H9 (cell line): ENCODE measurements at regions not wholly inside any gene's neighbourhood (a gene's known extent, or its start where the extent isn't known, plus 50 kb on each side); places are given as distances from the start of the nearest gene placed in this dataset.

Experiments used
- DNase-seq: peaks from one replicate; pipeline ENCODE4 v3.0.0-alpha.2; 2017
- H2AFZ ChIP-seq: one replicate; pipeline ENCODE4 v1.6.1; 2013; ENCODE audit warnings: mild to moderate bottlenecking, low read length, control low read depth, moderate library complexity
- H2AK5ac ChIP-seq: 2 replicates; pipeline ENCODE4 v1.6.1; 2013; ENCODE audit warnings: low read length, control low read depth, mixed read lengths; ENCODE audit not compliant: insufficient read length
- H2BK120ac ChIP-seq: one replicate; pipeline ENCODE4 v1.6.1; 2013; ENCODE audit warnings: low read depth, mild to moderate bottlenecking, low read length, control low read depth, inconsistent platforms; ENCODE audit not compliant: poor library complexity, severe bottlenecking
- H2BK12ac ChIP-seq: 2 replicates; pipeline ENCODE4 v1.6.1; 2013; ENCODE audit warnings: low read length, control low read depth, mixed read lengths, low read depth; ENCODE audit not compliant: insufficient read length
- H2BK15ac ChIP-seq: 2 replicates; pipeline ENCODE4 v1.6.1; 2013; ENCODE audit warnings: low read depth, low read length, control low read depth
- H2BK20ac ChIP-seq: one replicate; pipeline ENCODE4 v1.6.1; 2013; ENCODE audit warnings: low read depth, mild to moderate bottlenecking, low read length, control low read depth, inconsistent platforms; ENCODE audit not compliant: poor library complexity, severe bottlenecking
- H2BK5ac ChIP-seq: 2 replicates; pipeline ENCODE4 v1.6.1; 2013; ENCODE audit warnings: low read length, control low read depth, mixed read lengths; ENCODE audit not compliant: insufficient read length
- H3K14ac ChIP-seq: 2 replicates; pipeline ENCODE4 v1.6.1; 2013; ENCODE audit warnings: low read length, control low read depth; ENCODE audit not compliant: insufficient read depth
- H3K18ac ChIP-seq: 2 replicates; pipeline ENCODE4 v1.6.1; 2013; ENCODE audit warnings: low read depth, mild to moderate bottlenecking, mixed read lengths, low read length, control low read depth; ENCODE audit not compliant: insufficient read length
- H3K23ac ChIP-seq: 2 replicates; pipeline ENCODE4 v1.6.1; 2013; ENCODE audit warnings: low read length, control low read depth, mixed read lengths, low read depth; ENCODE audit not compliant: insufficient read length
- H3K23me2 ChIP-seq: 2 replicates; pipeline ENCODE4 v1.6.1; 2013; ENCODE audit warnings: low read depth, mild to moderate bottlenecking, mixed read lengths, low read length, control low read depth; ENCODE audit not compliant: insufficient read length, poor library complexity, severe bottlenecking
- H3K27ac ChIP-seq: 2 replicates; pipeline ENCODE4 v1.5.1; 2013; ENCODE audit warnings: low read length, control low read depth, mixed read lengths, low read depth; ENCODE audit not compliant: insufficient read length
- H3K27me3 ChIP-seq: 2 replicates; pipeline ENCODE4 v1.6.1; 2013; ENCODE audit warnings: low read length, control low read depth, inconsistent platforms; ENCODE audit not compliant: insufficient read depth
- H3K4ac ChIP-seq: 2 replicates; pipeline ENCODE4 v1.6.1; 2013; ENCODE audit warnings: low read depth, mild to moderate bottlenecking, control low read depth, inconsistent platforms, low read length, moderate library complexity
- H3K4me1 ChIP-seq: 2 replicates; pipeline ENCODE4 v1.6.1; 2013; ENCODE audit warnings: low read length, control low read depth, inconsistent platforms; ENCODE audit not compliant: insufficient read depth
- H3K4me2 ChIP-seq: 2 replicates; pipeline ENCODE4 v1.6.1; 2013; ENCODE audit warnings: low read length, control low read depth, mixed read lengths; ENCODE audit not compliant: insufficient read length, insufficient read depth
- H3K56ac ChIP-seq: 2 replicates; pipeline ENCODE4 v1.6.1; 2013; ENCODE audit warnings: low read depth, mild to moderate bottlenecking, mixed read lengths, low read length, control low read depth; ENCODE audit not compliant: insufficient read length
- H3K79me1 ChIP-seq: 2 replicates; pipeline ENCODE4 v1.6.1; 2013; ENCODE audit warnings: low read depth, mild to moderate bottlenecking, moderate library complexity, low read length, control low read depth, inconsistent platforms; ENCODE audit not compliant: insufficient read depth, poor library complexity, severe bottlenecking
- H3K79me2 ChIP-seq: 2 replicates; pipeline ENCODE4 v1.6.1; 2013; ENCODE audit warnings: low read length, control low read depth, inconsistent platforms; ENCODE audit not compliant: insufficient read depth
- H3K9ac ChIP-seq: 2 replicates; pipeline ENCODE4 v1.6.1; 2013; ENCODE audit warnings: low read length, control low read depth, mixed read lengths; ENCODE audit not compliant: insufficient read length; ENCODE audit errors: extremely low read depth
- H3K9me3 ChIP-seq: one replicate; pipeline ENCODE4 v1.6.1; 2013; ENCODE audit warnings: low read depth, low read length, inconsistent platforms; ENCODE audit not compliant: control insufficient read depth
- H3T11ph ChIP-seq: one replicate; pipeline ENCODE4 v1.6.1; 2013; ENCODE audit warnings: mild to moderate bottlenecking, low read length, control low read depth, inconsistent platforms
- H4K20me1 ChIP-seq: one replicate; pipeline ENCODE4 v1.6.1; 2013; ENCODE audit not compliant: control insufficient read depth, insufficient read length, insufficient read depth
- H4K5ac ChIP-seq: 2 replicates; pipeline ENCODE4 v1.6.1; 2013; ENCODE audit warnings: low read depth, mild to moderate bottlenecking, mixed read lengths, low read length, control low read depth; ENCODE audit not compliant: insufficient read length
- H4K8ac ChIP-seq: replicated peaks from 2 replicates; pipeline ENCODE4 v1.6.1; 2013; ENCODE audit warnings: low read length, control low read depth, mixed read lengths, low read depth; ENCODE audit not compliant: insufficient read length
- H4K91ac ChIP-seq: 2 replicates; pipeline ENCODE4 v1.6.1; 2013; ENCODE audit warnings: low read depth, mild to moderate bottlenecking, moderate library complexity, mixed read lengths, low read length, control low read depth; ENCODE audit not compliant: insufficient read length
- H3K27ac Mint-ChIP-seq, 3 experiments: 2 replicates in 2 of 3; 3 replicates in 1 of 3; pipeline ENCODE4 v1.8.0; 2020 to 2021; ENCODE audit warnings: mixed read lengths in 3 of 3, mild to moderate bottlenecking in 1 of 3, moderate library complexity in 1 of 3
- H3K27me3 Mint-ChIP-seq: 2 replicates; pipeline ENCODE4 v1.8.0; 2021; ENCODE audit warnings: low read depth, mild to moderate bottlenecking, moderate library complexity, mixed read lengths
- H3K36me3 Mint-ChIP-seq, 3 experiments: 2 replicates in 2 of 3; 3 replicates in 1 of 3; pipeline ENCODE4 v1.8.0; 2020 to 2021; ENCODE audit warnings: low read depth in 3 of 3, mixed read lengths in 3 of 3; ENCODE audit not compliant: insufficient read depth in 1 of 3
- H3K4me1 Mint-ChIP-seq, 2 experiments: 2 replicates each; pipeline ENCODE4 v1.8.0; 2020; ENCODE audit warnings: mixed read lengths in 2 of 2
- H3K4me3 Mint-ChIP-seq, 2 experiments: 2 replicates in 1 of 2; 3 replicates in 1 of 2; pipeline ENCODE4 v1.8.0; 2020 to 2021; ENCODE audit warnings: mild to moderate bottlenecking in 2 of 2, mixed read lengths in 2 of 2, moderate library complexity in 1 of 2
- H3K9me3 Mint-ChIP-seq, 2 experiments: 2 replicates in 1 of 2; 3 replicates in 1 of 2; pipeline ENCODE4 v1.8.0; 2020; ENCODE audit warnings: mild to moderate bottlenecking in 2 of 2, mixed read lengths in 2 of 2, moderate library complexity in 1 of 2
- WGBS: extraction: QIAGEN DNeasy Blood & Tissue Kit; methylation state at CpG from one replicate; pipeline ENCODE4 v1.1.7; 2013; ENCODE audit warnings: missing lambda C conversion rate, low lambda C conversion rate, mixed read lengths; ENCODE audit not compliant: insufficient read length; ENCODE audit errors: extremely low coverage; 5-methylcytosine and 5-hydroxymethylcytosine counted together
- TF ChIP-seq, protein P1 (sequence below): fragments of 200-600 bp; sonication (generic); conservative IDR thresholded peaks from 3 replicates; pipeline ENCODE4 v1.8.0; 2021; ENCODE audit warnings: antibody characterized with exemption, mild to moderate bottlenecking

DNA sequence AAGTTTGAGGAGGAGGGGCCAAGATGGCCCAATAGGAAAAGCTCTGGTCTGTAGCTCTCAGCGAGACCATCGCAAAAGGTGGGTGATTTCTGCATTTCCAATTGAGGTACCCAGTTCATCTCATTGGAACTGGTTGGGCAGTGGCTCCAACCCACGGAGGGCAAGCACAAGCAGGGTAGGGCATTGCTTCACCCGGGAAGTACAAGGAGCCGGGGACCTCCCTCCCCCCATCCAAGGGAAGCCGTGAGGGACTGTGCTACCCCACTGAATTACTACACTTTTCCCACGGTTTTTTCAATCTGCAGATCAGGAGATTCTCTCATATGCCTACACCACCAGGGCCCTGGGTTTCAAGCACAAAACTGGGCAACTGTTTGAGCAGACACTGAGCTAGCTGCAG lies 58.0 kb upstream of the EFCAB3 start:
- H2BK20ac ChIP-seq: no peak overlapping the region
- no peak overlapping the region for H2BK120ac ChIP-seq
- H3K14ac ChIP-seq: no peak overlapping the region
- WGBS: no CpG with 5 or more reads among the region's 7 CpGs
- DNase-seq: no peak
- no peaks in the 10 kb centered on the region for H3K79me1 ChIP-seq
- no peak overlapping the region for H3K4ac ChIP-seq
- no peak overlapping the region for H3K18ac ChIP-seq
- Mint-ChIP-seq H3K4me1 (no peaks in the 10 kb centered on the region), H3K9me3 (peaks cover 0 to 3% of the 10 kb centered on the region in 2 experiments; a peak in 2 of 5 replicates), H3K27me3 (peaks cover 9% of the 10 kb centered on the region), H3K4me3 (no peak overlapping the region), H3K27ac (no peak overlapping the region), H3K36me3 (no peaks in the 10 kb centered on the region)
- no peak overlapping the region for H3T11ph ChIP-seq
- no peak overlapping the region for H4K8ac ChIP-seq
- H3K4me1 ChIP-seq: no peaks in the 10 kb centered on the region
- H3K27me3 ChIP-seq: no peaks in the 10 kb centered on the region
- no peak overlapping the region for H3K23ac ChIP-seq
- H3K79me2 ChIP-seq: no peaks in the 10 kb centered on the region
- H2BK5ac ChIP-seq: no peak overlapping the region
- no peak overlapping the region for H2AK5ac ChIP-seq
- H2BK15ac ChIP-seq: no peak overlapping the region
- H4K91ac ChIP-seq: no peak overlapping the region
- H3K56ac ChIP-seq: no peak overlapping the region
- no peak overlapping the region for H2AFZ ChIP-seq
- no peak overlapping the region for H3K9ac ChIP-seq
- H3K9me3 ChIP-seq: no peaks in the 10 kb centered on the region
- H2BK12ac ChIP-seq: no peak overlapping the region
- H4K20me1 ChIP-seq: no peaks in the 10 kb centered on the region
- H3K27ac ChIP-seq: no peak overlapping the region
- no peak overlapping the region for H3K4me2 ChIP-seq
- TF ChIP-seq, protein P1, sequence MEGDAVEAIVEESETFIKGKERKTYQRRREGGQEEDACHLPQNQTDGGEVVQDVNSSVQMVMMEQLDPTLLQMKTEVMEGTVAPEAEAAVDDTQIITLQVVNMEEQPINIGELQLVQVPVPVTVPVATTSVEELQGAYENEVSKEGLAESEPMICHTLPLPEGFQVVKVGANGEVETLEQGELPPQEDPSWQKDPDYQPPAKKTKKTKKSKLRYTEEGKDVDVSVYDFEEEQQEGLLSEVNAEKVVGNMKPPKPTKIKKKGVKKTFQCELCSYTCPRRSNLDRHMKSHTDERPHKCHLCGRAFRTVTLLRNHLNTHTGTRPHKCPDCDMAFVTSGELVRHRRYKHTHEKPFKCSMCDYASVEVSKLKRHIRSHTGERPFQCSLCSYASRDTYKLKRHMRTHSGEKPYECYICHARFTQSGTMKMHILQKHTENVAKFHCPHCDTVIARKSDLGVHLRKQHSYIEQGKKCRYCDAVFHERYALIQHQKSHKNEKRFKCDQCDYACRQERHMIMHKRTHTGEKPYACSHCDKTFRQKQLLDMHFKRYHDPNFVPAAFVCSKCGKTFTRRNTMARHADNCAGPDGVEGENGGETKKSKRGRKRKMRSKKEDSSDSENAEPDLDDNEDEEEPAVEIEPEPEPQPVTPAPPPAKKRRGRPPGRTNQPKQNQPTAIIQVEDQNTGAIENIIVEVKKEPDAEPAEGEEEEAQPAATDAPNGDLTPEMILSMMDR: no peak
- no peak overlapping the region for H4K5ac ChIP-seq
- no peaks in the 10 kb centered on the region for H3K23me2 ChIP-seq
